H1 (cell line): ENCODE measurements at regions not wholly inside any gene's neighbourhood (a gene's known extent, or its start where the extent isn't known, plus 50 kb on each side); places are given as distances from the start of the nearest gene placed in this dataset.

Experiments used
- CTCF ChIA-PET: fragments of 300-600 bp; sonication (Branson Sonifier 250); formaldehyde crosslinking; loops from one replicate; lab custom pipeline; 2021; ENCODE audit not compliant: partially characterized antibody; lab: Charles Lee
- POLR2A ChIA-PET: fragments of 300-600 bp; sonication (Branson Sonifier 250); formaldehyde crosslinking; loops from one replicate; lab custom pipeline; 2021; ENCODE audit warnings: inconsistent platforms; ENCODE audit not compliant: partially characterized antibody; lab: Charles Lee
- DNase-seq, 2 experiments: peaks; one replicate each; pipeline versions ENCODE4 v3.0.0 to v3.0.0-alpha.2; 2010 to 2022; ENCODE audit warnings: low spot score in 2 of 2, low read depth in 1 of 2, mixed read lengths in 1 of 2
- FAIRE-seq: peaks from 2 replicates; lab custom pipeline; 2011; peaks lifted over from hg19 to GRCh38; lab: Jason Lieb, UNC
- H2AFZ ChIP-seq: 2 replicates; pipeline ENCODE4 v1.8.1; 2012; ENCODE audit warnings: low read length, inconsistent platforms
- H2AK5ac ChIP-seq: 2 replicates; pipeline ENCODE4 v1.6.1; 2013; ENCODE audit warnings: low read depth, low read length
- H2BK120ac ChIP-seq: replicated peaks from 2 replicates; pipeline ENCODE3; 2013; ENCODE audit warnings: low read depth, low read length, inconsistent platforms
- H2BK12ac ChIP-seq: 2 replicates; pipeline ENCODE4 v1.6.1; 2013; ENCODE audit warnings: low read depth, low read length
- H2BK15ac ChIP-seq: 2 replicates; pipeline ENCODE4 v1.6.1; 2013; ENCODE audit warnings: low read length
- H2BK20ac ChIP-seq: 2 replicates; pipeline ENCODE4 v1.6.1; 2013; ENCODE audit warnings: low read length
- H2BK5ac ChIP-seq: 2 replicates; pipeline ENCODE4 v1.6.1; 2013; ENCODE audit warnings: low read depth, low read length
- H3K14ac ChIP-seq: 2 replicates; pipeline ENCODE4 v1.6.1; 2013; ENCODE audit warnings: inconsistent platforms; ENCODE audit not compliant: insufficient read length
- H3K18ac ChIP-seq: 2 replicates; pipeline ENCODE4 v1.6.1; 2013; ENCODE audit warnings: low read length; ENCODE audit errors: extremely low read depth
- H3K23ac ChIP-seq: 2 replicates; pipeline ENCODE4 v1.6.1; 2013; ENCODE audit warnings: inconsistent platforms; ENCODE audit not compliant: insufficient read length
- H3K23me2 ChIP-seq: 2 replicates; pipeline ENCODE4 v1.6.1; 2013; ENCODE audit warnings: low read depth, low read length
- H3K27ac ChIP-seq: 2 replicates; pipeline ENCODE4 v1.6.1; 2011; ENCODE audit warnings: low read depth, low read length, inconsistent platforms
- H3K27me3 ChIP-seq, 4 experiments: replicated peaks in 1 of 4; 1 replicate in 1 of 4; 2 replicates in 3 of 4; pipeline versions ENCODE4 v1.6.1 to v1.8.1; 2011 to 2013; ENCODE audit warnings: low read length in 3 of 4, mild to moderate bottlenecking in 3 of 4, inconsistent platforms in 2 of 4, mixed read lengths in 2 of 4, moderate library complexity in 1 of 4; ENCODE audit not compliant: control insufficient read depth in 3 of 4, insufficient read depth in 3 of 4; ENCODE audit errors: extremely low read depth in 1 of 4
- H3K36me3 ChIP-seq, 4 experiments: 2 replicates each; pipeline versions ENCODE4 v1.6.1 to v1.8.1; 2011 to 2013; ENCODE audit warnings: mild to moderate bottlenecking in 4 of 4, low read length in 3 of 4, moderate library complexity in 2 of 4, control low read depth in 1 of 4, inconsistent platforms in 1 of 4; ENCODE audit not compliant: insufficient read depth in 4 of 4, control insufficient read depth in 2 of 4
- H3K4ac ChIP-seq: replicated peaks from 2 replicates; pipeline ENCODE3; 2013; ENCODE audit warnings: low read length, low read depth, mixed read lengths, inconsistent platforms; ENCODE audit not compliant: insufficient read length
- H3K4me1 ChIP-seq, 4 experiments: replicated peaks in 1 of 4; 1 replicate in 1 of 4; 2 replicates in 3 of 4; pipeline versions ENCODE4 v1.6.1 to v1.8.1; 2011 to 2013; ENCODE audit warnings: low read length in 3 of 4, inconsistent platforms in 2 of 4, mixed read lengths in 1 of 4; ENCODE audit not compliant: insufficient read depth in 4 of 4, control insufficient read depth in 3 of 4
- H3K4me2 ChIP-seq, 2 experiments: 2 replicates each; pipeline versions ENCODE4 v1.6.1 to v1.8.1; 2011 to 2013; ENCODE audit warnings: low read depth in 2 of 2, low read length in 2 of 2, control low read depth in 1 of 2, inconsistent platforms in 1 of 2, mild to moderate bottlenecking in 1 of 2; ENCODE audit not compliant: insufficient read depth in 1 of 2
- H3K4me3 ChIP-seq, 4 experiments: fragments of 200-600, 300-600 bp in 1 of 4; sonication (generic), shearing (Covaris generic), sonication (Bioruptor Twin) in 1 of 4; 2 replicates each; pipeline versions ENCODE4 v1.5.1 to v1.8.1; 2011 to 2016; ENCODE audit warnings: low read length in 4 of 4, low read depth in 3 of 4, control low read depth in 2 of 4, inconsistent platforms in 2 of 4, mild to moderate bottlenecking in 2 of 4, mixed read lengths in 1 of 4, moderate library complexity in 1 of 4; ENCODE audit not compliant: insufficient read depth in 2 of 4; ENCODE audit errors: extremely low read depth in 1 of 4
- H3K56ac ChIP-seq: replicated peaks from 2 replicates; pipeline ENCODE3; 2013; ENCODE audit warnings: low read depth, mild to moderate bottlenecking, mixed read lengths, low read length, inconsistent platforms; ENCODE audit not compliant: insufficient read length
- H3K79me1 ChIP-seq: 2 replicates; pipeline ENCODE4 v1.6.1; 2013; ENCODE audit warnings: low read depth, low read length, control low read depth
- H3K79me2 ChIP-seq, 2 experiments: 2 replicates each; pipeline versions ENCODE4 v1.6.1 to v1.8.1; 2012 to 2013; ENCODE audit warnings: low read length in 2 of 2, mild to moderate bottlenecking in 2 of 2, inconsistent platforms in 1 of 2; ENCODE audit not compliant: insufficient read depth in 2 of 2, control insufficient read depth in 1 of 2
- H3K9ac ChIP-seq, 4 experiments: replicated peaks in 1 of 4; 1 replicate in 1 of 4; 2 replicates in 3 of 4; pipeline versions ENCODE4 v1.6.1 to v1.8.1; 2011 to 2013; ENCODE audit warnings: low read depth in 3 of 4, low read length in 3 of 4, control low read depth in 2 of 4, mild to moderate bottlenecking in 2 of 4, moderate library complexity in 2 of 4, inconsistent platforms in 1 of 4; ENCODE audit errors: extremely low read depth in 1 of 4
- H3K9me3 ChIP-seq, 2 experiments: 2 replicates each; pipeline versions ENCODE4 v1.6.1 to v1.8.1; 2012 to 2013; ENCODE audit warnings: mild to moderate bottlenecking in 2 of 2, moderate library complexity in 2 of 2, control low read depth in 1 of 2, inconsistent platforms in 1 of 2, low read depth in 1 of 2, low read length in 1 of 2, mixed read lengths in 1 of 2; ENCODE audit not compliant: insufficient read depth in 2 of 2
- H4K20me1 ChIP-seq, 2 experiments: replicated peaks in 1 of 2; 2 replicates each; pipeline versions ENCODE3 to v1.8.1; 2011 to 2013; ENCODE audit warnings: inconsistent platforms in 2 of 2, low read length in 2 of 2, mild to moderate bottlenecking in 1 of 2; ENCODE audit not compliant: insufficient read depth in 2 of 2, control insufficient read depth in 1 of 2
- H4K5ac ChIP-seq: 2 replicates; pipeline ENCODE4 v1.6.1; 2013; ENCODE audit warnings: low read length, low read depth, mixed read lengths, inconsistent platforms; ENCODE audit not compliant: insufficient read length
- H4K8ac ChIP-seq: 2 replicates; pipeline ENCODE4 v1.8.0; 2013; ENCODE audit warnings: mild to moderate bottlenecking, moderate library complexity, low read length, inconsistent platforms; ENCODE audit not compliant: insufficient read depth; ENCODE audit errors: extremely low read depth
- H4K91ac ChIP-seq: replicated peaks from 2 replicates; pipeline ENCODE3; 2013; ENCODE audit warnings: low read length, mixed read lengths, inconsistent platforms; ENCODE audit not compliant: insufficient read length
- SIN3A ChIP-seq, 2 experiments: IDR thresholded peaks in 1 of 2; conservative IDR thresholded peaks in 1 of 2; 2 replicates each; pipeline ENCODE4 v1.6.1; 2011 to 2012; ENCODE audit warnings: low read length in 2 of 2, improper control_type of control experiment in 1 of 2, low read depth in 1 of 2, mild to moderate bottlenecking in 1 of 2
- WGBS, 2 experiments: shearing (Covaris generic) in 1 of 2; methylation state at CpG; one replicate each; pipeline versions ENCODE4 v1.1.6 to v1.1.7; 2013 to 2015; ENCODE audit warnings: low lambda C conversion rate in 2 of 2, mixed read lengths in 2 of 2, inconsistent platforms in 1 of 2, low coverage in 1 of 2, missing lambda C conversion rate in 1 of 2; ENCODE audit not compliant: insufficient replicate concordance in 2 of 2, insufficient coverage in 1 of 2, insufficient read length in 1 of 2; ENCODE audit errors: extremely low coverage in 1 of 2, missing lambda C conversion rate in 1 of 2; 5-methylcytosine and 5-hydroxymethylcytosine counted together

- no peak overlapping the region for H3K14ac ChIP-seq
- no peak for TF ChIP-seq SIN3A (conservative IDR thresholded peaks at IDR 0.05 in 1 of 2, IDR thresholded peaks at IDR 0.05 in 1 of 2; ENCODE audit: low read depth in 1 of 2, low read length in 2 of 2)
- H2BK120ac ChIP-seq: no peak overlapping the region
- H3K36me3 ChIP-seq: no peaks in the 10 kb centered on the region
- WGBS, 2 experiments: 81% methylated on average over 1 of the region's 1 CpG; no CpG with 5 or more reads in 1 of the 2 experiments
- no peaks in the 10 kb centered on the region for H3K79me1 ChIP-seq
- H2AK5ac ChIP-seq: no peak overlapping the region
- no peaks in the 10 kb centered on the region for H4K20me1 ChIP-seq
- no peak overlapping the region for H3K23ac ChIP-seq
- DNase-seq: no peak
- FAIRE-seq: no peak
- H3K27ac ChIP-seq: no peak overlapping the region
- H3K56ac ChIP-seq: no peak overlapping the region
- H4K5ac ChIP-seq: no peak overlapping the region
- no peak overlapping the region for H3K4me3 ChIP-seq
- peaks cover 0 to 14% (median 8%) of the 10 kb centered on the region in 4 experiments; a peak in 5 of 7 replicates for H3K27me3 ChIP-seq
- no peak overlapping the region for H4K91ac ChIP-seq
- H3K23me2 ChIP-seq: no peaks in the 10 kb centered on the region
- no peak overlapping the region for H3K18ac ChIP-seq
- no peak overlapping the region for H2BK5ac ChIP-seq
- H2BK15ac ChIP-seq: no peak overlapping the region
- H3K79me2 ChIP-seq: no peaks in the 10 kb centered on the region
- CTCF ChIA-PET: interaction anchor here (0.7 to 2.7 kb wide), 4 partner anchors 11 to 70 kb away, joined by 3 to 9 read pairs (median 4); no protein-coding TSS in a partner anchor
- H3K4ac ChIP-seq: no peak overlapping the region
- no peaks in the 10 kb centered on the region for H3K9me3 ChIP-seq
- no peak overlapping the region for H3K4me2 ChIP-seq
- H3K4me1 ChIP-seq: peaks cover 4 to 15% (median 7%) of the 10 kb centered on the region in 4 experiments; a peak in 6 of 7 replicates
- no peak overlapping the region for H3K9ac ChIP-seq
- H4K8ac ChIP-seq: no peak overlapping the region
- H2BK20ac ChIP-seq: no peak overlapping the region
- H2BK12ac ChIP-seq: no peak overlapping the region
- POLR2A ChIA-PET: no interaction called here
- no peak overlapping the region for H2AFZ ChIP-seq
Measured at GRCh38 chr7:21123586-21123985, 304.3 kb upstream of the SP4 start.
